Right hindlimb (tissue), 1 donor: ENCODE measurements at regions not wholly inside any gene's neighbourhood (a gene's known extent, or its start where the extent isn't known, plus 50 kb on each side); places are given as distances from the start of the nearest gene placed in this dataset.
"Not testable (repeated sequence)": the region's sequence is repeated elsewhere in the genome, so short reads cannot be mapped to it uniquely, and the experiment has no call there.

Source experiments
- DNase-seq: peaks from one replicate; pipeline ENCODE4 v3.0.0-alpha.2; 2018

GRCh38 chr9:79049371-79049770 lies 522.4 kb upstream of the TLE4 start:
- no peak for DNase-seq

GRCh38 chr9:79053598-79053997 lies 518.2 kb upstream of the TLE4 start:
- DNase-seq: no peak

GRCh38 chr9:79054500-79054899 lies 517.3 kb upstream of the TLE4 start:
- no peak for DNase-seq

- DNase-seq: no peak
These were observed 515.7 kb upstream of the TLE4 start for GRCh38 chr9:79056041-79056440.

- DNase-seq: no peak
These were observed 514.2 kb upstream of the TLE4 start for GRCh38 chr9:79057576-79057975.

GRCh38 chr9:79060766-79061165 lies 511.0 kb upstream of the TLE4 start:
- no peak for DNase-seq

- no peak for DNase-seq
These were observed 509.8 kb upstream of the TLE4 start for GRCh38 chr9:79061752-79062616.

- DNase-seq: no peak
These were observed 498.6 kb upstream of the TLE4 start for GRCh38 chr9:79073201-79073600.

GRCh38 chr9:79080536-79080935 lies 491.2 kb upstream of the TLE4 start:
- no peak for DNase-seq

- no peak for DNase-seq
These were observed 488.1 kb upstream of the TLE4 start for GRCh38 chr9:79083621-79084020.

GRCh38 chr9:79087133-79087532 lies 484.6 kb upstream of the TLE4 start:
- DNase-seq: no peak

- DNase-seq: no peak
These were observed 482.7 kb upstream of the TLE4 start for GRCh38 chr9:79089054-79089560.

GRCh38 chr9:79089851-79090250 lies 481.9 kb upstream of the TLE4 start:
- DNase-seq: not testable (repeated sequence)

GRCh38 chr9:79103257-79103656 lies 468.5 kb upstream of the TLE4 start:
- DNase-seq: not testable (repeated sequence)

GRCh38 chr9:79104216-79104615 lies 467.5 kb upstream of the TLE4 start:
- no peak for DNase-seq

GRCh38 chr9:79104951-79105350 lies 466.8 kb upstream of the TLE4 start:
- DNase-seq: no peak

- DNase-seq: no peak
These were observed 463.7 kb upstream of the TLE4 start for GRCh38 chr9:79107911-79108676.

- no peak for DNase-seq
These were observed 460.1 kb upstream of the TLE4 start for GRCh38 chr9:79111653-79112052.

GRCh38 chr9:79115176-79115575 lies 456.6 kb upstream of the TLE4 start:
- DNase-seq: no peak

GRCh38 chr9:79116041-79116440 lies 455.7 kb upstream of the TLE4 start:
- DNase-seq: no peak

GRCh38 chr9:79116709-79117108 lies 455.1 kb upstream of the TLE4 start:
- no peak for DNase-seq

GRCh38 chr9:79120533-79120932 lies 451.2 kb upstream of the TLE4 start:
- no peak for DNase-seq

- DNase-seq: no peak
These were observed 450.8 kb upstream of the TLE4 start for GRCh38 chr9:79120941-79121340.

- no peak for DNase-seq
These were observed 448.4 kb upstream of the TLE4 start for GRCh38 chr9:79123415-79123814.
